Activated effector memory CD4-positive, alpha-beta T cell treated with anti-CD3 and anti-CD28 coated beads, Interleukin-2, amount 50 U/mL, for 16 hours (primary cell): ENCODE measurements at regions not wholly inside any gene's neighbourhood (a gene's known extent, or its start where the extent isn't known, plus 50 kb on each side); places are given as distances from the start of the nearest gene placed in this dataset.

ENCODE experiments used
- DNase-seq: peaks from one replicate; pipeline ENCODE4 v3.0.0-alpha.2; 2020

DNA sequence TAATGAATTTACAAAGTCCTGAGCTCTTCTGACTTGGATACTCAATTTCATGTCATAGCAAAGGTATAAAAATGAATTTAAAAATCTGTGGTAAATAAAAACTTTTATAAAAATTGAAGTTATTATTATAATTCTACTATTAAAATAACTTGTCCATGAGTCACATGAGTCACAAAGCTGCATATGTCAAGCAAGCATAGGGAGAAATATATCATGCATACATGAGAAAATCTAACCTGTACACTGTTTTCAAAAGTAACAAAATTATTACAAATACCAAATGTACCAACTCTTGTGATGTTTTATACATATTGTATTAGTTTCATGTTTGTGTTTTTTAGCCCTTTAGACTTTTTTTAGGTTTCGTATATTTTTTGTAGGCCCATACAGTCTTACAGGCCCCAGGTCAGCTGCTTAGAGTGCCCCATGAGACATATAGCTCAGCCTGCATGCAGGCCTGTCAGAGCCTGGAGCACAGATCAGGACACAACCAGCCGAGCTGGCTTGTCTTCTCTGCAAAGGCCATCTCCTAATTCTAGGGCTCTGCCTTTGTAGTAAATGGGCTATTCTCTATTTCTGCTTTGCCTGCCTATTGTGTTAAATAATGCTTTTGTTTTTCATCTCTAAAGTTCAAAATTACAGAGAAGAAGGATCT is 818.7 kb upstream of the TENM3 start:
- no peak for DNase-seq

DNA sequence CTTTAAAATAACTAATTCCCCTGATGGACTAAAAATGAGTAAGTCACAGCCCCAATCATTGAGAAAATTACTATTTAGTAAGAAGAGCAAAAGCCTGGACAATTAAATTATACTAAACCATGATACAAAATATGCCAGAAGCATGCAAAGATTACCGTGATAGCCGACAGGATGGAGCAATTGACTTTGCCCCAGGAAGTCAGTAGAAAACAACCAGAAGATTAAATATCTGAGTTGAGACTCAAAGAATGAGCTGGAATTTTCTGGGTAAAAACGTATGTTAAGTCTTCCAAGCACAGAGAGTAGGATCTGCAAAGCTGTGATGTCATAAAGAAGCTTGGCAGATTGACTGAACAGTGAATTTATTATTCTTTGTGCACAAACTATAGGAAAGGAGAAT is 816.1 kb upstream of the TENM3 start:
- no peak for DNase-seq

GRCh38 chr4:181431006-181431405 is 812.2 kb upstream of the TENM3 start:
- no peak for DNase-seq

GRCh38 chr4:181431661-181432060 is 811.5 kb upstream of the TENM3 start:
- no peak for DNase-seq

DNA sequence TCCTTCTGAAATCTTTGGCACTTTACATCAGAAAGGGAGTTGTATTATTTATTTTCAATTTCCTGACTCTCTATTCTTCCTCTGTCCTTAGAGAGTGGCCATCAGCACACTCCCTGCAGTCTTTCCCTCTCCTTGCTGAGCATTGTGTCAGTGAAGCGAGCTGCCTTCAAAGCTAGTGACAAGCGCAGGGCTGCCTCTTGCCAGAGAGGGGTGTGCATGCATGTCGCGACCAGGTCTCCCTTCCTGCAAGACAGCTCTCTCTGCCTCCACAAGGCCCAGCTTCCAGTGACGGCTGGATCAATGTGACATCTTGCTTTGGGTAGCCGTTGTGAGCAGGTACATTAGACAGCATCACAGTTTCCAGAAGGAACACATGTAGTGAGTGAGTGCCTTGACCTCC is 810.9 kb upstream of the TENM3 start:
- DNase-seq = no peak

- DNase-seq = no peak
Measured at GRCh38 chr4:181437895-181438294, 805.3 kb upstream of the TENM3 start.

- no peak for DNase-seq
Measured at GRCh38 chr4:181438641-181439040, 804.6 kb upstream of the TENM3 start.

- no peak for DNase-seq
Measured at GRCh38 chr4:181443021-181443420, 800.2 kb upstream of the TENM3 start.

- DNase-seq = no peak
Measured at GRCh38 chr4:181465826-181466225, 777.4 kb upstream of the TENM3 start.

- DNase-seq = no peak
Measured at GRCh38 chr4:181468451-181468850, 774.8 kb upstream of the TENM3 start.

DNA sequence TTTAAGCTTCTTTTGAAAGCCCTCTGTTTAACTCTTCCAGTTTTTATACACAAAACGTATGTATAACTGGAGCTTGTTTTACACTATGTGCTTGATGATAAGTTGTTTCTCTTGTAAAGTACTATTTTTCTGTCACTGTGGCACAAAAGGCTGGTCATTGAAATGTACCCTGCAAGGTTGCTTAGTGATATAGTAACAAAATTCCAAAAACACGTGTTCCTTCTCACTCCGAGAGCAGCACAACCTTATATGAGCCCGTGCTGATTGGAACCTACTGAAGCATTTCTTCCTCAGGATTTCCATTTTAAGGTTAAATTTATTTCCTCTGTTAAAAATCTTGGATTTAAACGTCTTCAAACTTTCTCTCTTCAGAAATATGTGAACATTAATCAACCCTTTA is 772.9 kb upstream of the TENM3 start:
- no peak for DNase-seq

GRCh38 chr4:181475359-181475758 is 767.8 kb upstream of the TENM3 start:
- no peak for DNase-seq

DNA sequence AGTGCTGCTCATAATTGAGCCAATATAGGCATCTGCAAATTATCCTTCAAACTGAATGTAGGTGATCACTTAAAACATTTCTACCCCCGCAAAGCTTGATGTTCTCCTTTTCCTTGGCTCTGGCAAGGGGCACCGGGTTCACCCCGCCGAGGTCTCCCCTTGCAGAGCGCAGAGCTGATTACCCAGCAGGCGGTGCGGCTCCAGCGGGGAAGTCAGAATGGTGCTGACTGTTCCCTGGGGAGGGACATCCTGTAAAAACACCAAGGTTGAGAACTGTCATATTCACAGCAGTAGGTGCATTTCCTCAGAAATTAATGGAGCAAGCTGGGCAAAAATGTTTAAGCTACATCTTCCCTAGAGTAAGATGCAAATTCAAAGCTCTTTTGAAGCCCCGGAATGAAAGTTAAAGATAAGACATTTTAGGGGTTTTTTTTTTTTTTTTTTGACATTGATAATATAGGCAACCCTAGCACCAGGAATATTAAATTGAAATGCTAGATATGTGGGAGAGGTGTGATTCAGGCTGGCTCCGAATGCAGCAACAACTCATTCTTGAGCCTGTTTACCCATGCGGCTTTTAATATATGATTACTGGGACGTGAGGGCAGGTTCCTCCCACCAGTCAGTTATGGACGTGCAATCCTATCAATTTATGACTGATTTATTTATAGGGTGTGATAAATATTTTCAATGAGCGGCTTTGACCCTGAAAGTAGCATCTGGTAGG is 767.3 kb upstream of the TENM3 start:
- DNase-seq = no peak

GRCh38 chr4:181476508-181476890 is 766.7 kb upstream of the TENM3 start:
- no peak for DNase-seq

GRCh38 chr4:181477591-181477990 is 765.6 kb upstream of the TENM3 start:
- no peak for DNase-seq

- DNase-seq = no peak
Measured at GRCh38 chr4:181478656-181479055, 764.5 kb upstream of the TENM3 start.

- no peak for DNase-seq
Measured at GRCh38 chr4:181479141-181479540, 764.1 kb upstream of the TENM3 start.

DNA sequence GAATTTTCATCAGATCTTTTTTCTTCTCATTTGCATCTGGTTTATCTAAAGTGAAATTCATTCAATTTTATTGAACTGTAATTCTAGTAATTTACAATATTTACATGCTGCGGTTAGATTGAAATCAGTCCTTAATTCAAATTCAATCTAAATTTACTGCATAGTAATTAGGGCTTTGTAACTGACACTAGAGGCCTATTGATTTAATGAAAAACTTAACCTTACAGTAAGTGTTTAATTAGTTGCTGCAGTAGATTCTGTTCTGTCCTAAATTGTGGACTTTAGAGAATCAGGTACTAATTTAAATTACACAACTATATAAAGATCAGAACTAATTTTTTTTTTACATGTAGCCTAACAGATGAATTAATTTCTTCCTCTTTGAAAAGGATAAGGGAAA is 758.8 kb upstream of the TENM3 start:
- no peak for DNase-seq

GRCh38 chr4:181488926-181489325 is 754.3 kb upstream of the TENM3 start:
- no peak for DNase-seq

- DNase-seq = no peak
Measured at GRCh38 chr4:181498148-181498547, 745.1 kb upstream of the TENM3 start.

GRCh38 chr4:181502611-181503010 is 740.6 kb upstream of the TENM3 start:
- no peak for DNase-seq

- DNase-seq = no peak
Measured at GRCh38 chr4:181503687-181504390, 739.4 kb upstream of the TENM3 start.

DNA sequence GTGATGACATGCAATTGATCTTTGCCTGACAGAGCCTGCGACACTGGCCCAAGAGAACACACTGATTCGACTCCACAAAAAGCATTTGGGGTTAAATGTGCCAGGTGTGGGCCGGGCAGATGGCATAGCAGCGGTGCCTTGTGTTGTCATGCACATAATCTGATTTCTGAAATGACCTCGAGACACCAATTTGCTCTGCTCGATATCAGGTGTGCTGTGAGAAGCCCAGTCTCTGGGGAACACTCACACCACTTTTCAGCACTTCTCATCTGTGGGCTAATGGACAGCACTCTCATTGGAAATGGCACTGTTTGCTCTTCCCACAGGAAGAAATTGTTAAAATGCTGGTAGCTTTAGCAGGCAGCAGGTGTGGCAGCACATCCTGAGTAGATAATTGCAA is 738.3 kb upstream of the TENM3 start:
- DNase-seq = no peak

- no peak for DNase-seq
Measured at GRCh38 chr4:181507180-181507835, 735.9 kb upstream of the TENM3 start.
